ENCODE measurements at regions not wholly inside any gene's neighbourhood (a gene's known extent, or its start where the extent isn't known, plus 50 kb on each side); places are given as distances from the start of the nearest gene placed in this dataset.

- no peak overlapping the region for H3K4me3 ChIP-seq
- H3K4me1 ChIP-seq (replicated peaks), result no peaks in the 10 kb centered on the region
- intact Hi-C loops (cut with DNase I), result no loop called here
- TF ChIP-seq POLR2AphosphoS5 (IDR thresholded peaks at IDR 0.05) (no peak), POLR2A (IDR thresholded peaks at IDR 0.05) (no peak), CTCF (IDR thresholded peaks at IDR 0.05) (no peak)
- DNase-seq (ENCODE audit: low spot score), result no peak
- no peaks in the 10 kb centered on the region for H3K27me3 ChIP-seq (replicated peaks; ENCODE audit: insufficient read depth)
- H3K27ac ChIP-seq, result no peak overlapping the region
- WGBS, result 55% methylated on average over 4 of the region's 4 CpGs
- H3K9me3 ChIP-seq, result no peaks in the 10 kb centered on the region
- H3K36me3 ChIP-seq, result no peaks in the 10 kb centered on the region
These were observed 222.8 kb upstream of the CDH7 start for GRCh38 chr18:65527879-65528633.

DNA sequence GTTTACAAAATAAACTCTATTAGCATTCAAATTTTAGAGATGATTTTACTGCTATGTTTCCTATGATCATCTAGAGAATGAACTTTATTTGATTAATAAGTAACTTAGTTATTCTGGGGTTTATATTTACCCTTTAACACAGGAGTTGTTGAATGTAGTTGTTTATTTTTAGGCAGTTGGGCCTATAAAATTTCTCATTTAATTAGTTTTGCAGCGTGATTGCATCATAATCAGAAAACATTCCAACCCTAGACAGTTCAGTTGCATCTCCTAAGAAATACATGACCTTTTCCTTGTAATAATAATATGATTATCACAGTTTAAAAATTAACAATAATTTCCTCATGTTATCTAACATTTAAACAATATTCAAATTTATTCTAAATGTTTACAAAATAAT, 224.7 kb upstream of the CDH7 start:
- Histone ChIP-seq H3K9me3 (no peaks in the 10 kb centered on the region), H3K27ac (no peak overlapping the region), H3K27me3 (replicated peaks; ENCODE audit: insufficient read depth) (no peaks in the 10 kb centered on the region), H3K36me3 (no peaks in the 10 kb centered on the region), H3K4me1 (replicated peaks) (no peaks in the 10 kb centered on the region), H3K4me3 (no peak overlapping the region)
- WGBS, result 55% methylated on average over 1 of the region's 1 CpG
- intact Hi-C loops (cut with DNase I), result no loop called here
- DNase-seq (ENCODE audit: low spot score), result no peak
- TF ChIP-seq POLR2AphosphoS5 (IDR thresholded peaks at IDR 0.05) (no peak), POLR2A (IDR thresholded peaks at IDR 0.05) (no peak), CTCF (IDR thresholded peaks at IDR 0.05) (no peak)

- DNase-seq (ENCODE audit: low spot score), result no peak
- intact Hi-C loops (cut with DNase I), result no loop called here
- Histone ChIP-seq H3K36me3 (no peaks in the 10 kb centered on the region), H3K27me3 (replicated peaks; ENCODE audit: insufficient read depth) (no peaks in the 10 kb centered on the region), H3K27ac (no peak overlapping the region), H3K4me1 (replicated peaks) (no peaks in the 10 kb centered on the region), H3K4me3 (no peak overlapping the region), H3K9me3 (no peaks in the 10 kb centered on the region)
- TF ChIP-seq POLR2AphosphoS5 (IDR thresholded peaks at IDR 0.05), result no peak
- TF ChIP-seq CTCF (IDR thresholded peaks at IDR 0.05), result no peak
- TF ChIP-seq POLR2A (IDR thresholded peaks at IDR 0.05), result no peak
- WGBS, result 89% methylated on average over 3 of the region's 3 CpGs
These were observed 227.4 kb upstream of the CDH7 start for GRCh38 chr18:65523461-65523860.

- 85% methylated on average over 4 of the region's 4 CpGs for WGBS
- no peak overlapping the region for H3K27ac ChIP-seq
- H3K4me3 ChIP-seq, result no peak overlapping the region
- TF ChIP-seq CTCF (IDR thresholded peaks at IDR 0.05) (no peak), POLR2AphosphoS5 (IDR thresholded peaks at IDR 0.05) (no peak), POLR2A (IDR thresholded peaks at IDR 0.05) (no peak)
- no peaks in the 10 kb centered on the region for H3K4me1 ChIP-seq (replicated peaks)
- DNase-seq (ENCODE audit: low spot score), result no peak
- H3K36me3 ChIP-seq, result no peaks in the 10 kb centered on the region
- intact Hi-C loops (cut with DNase I), result no loop called here
- no peaks in the 10 kb centered on the region for H3K9me3 ChIP-seq
- H3K27me3 ChIP-seq (replicated peaks; ENCODE audit: insufficient read depth), result no peaks in the 10 kb centered on the region
These were observed 227.9 kb upstream of the CDH7 start for GRCh38 chr18:65522907-65523306.

- H3K27me3 ChIP-seq (replicated peaks; ENCODE audit: insufficient read depth), result no peaks in the 10 kb centered on the region
- intact Hi-C loops (cut with DNase I), result no loop called here
- H3K4me3 ChIP-seq, result no peak overlapping the region
- DNase-seq (ENCODE audit: low spot score), result no peak
- no peak overlapping the region for H3K27ac ChIP-seq
- no peaks in the 10 kb centered on the region for H3K36me3 ChIP-seq
- 90% methylated on average over 5 of the region's 5 CpGs for WGBS
- TF ChIP-seq CTCF (IDR thresholded peaks at IDR 0.05) (no peak), POLR2AphosphoS5 (IDR thresholded peaks at IDR 0.05) (no peak), POLR2A (IDR thresholded peaks at IDR 0.05) (no peak)
- no peaks in the 10 kb centered on the region for H3K4me1 ChIP-seq (replicated peaks)
- no peaks in the 10 kb centered on the region for H3K9me3 ChIP-seq
These were observed 234.6 kb upstream of the CDH7 start for GRCh38 chr18:65516209-65516608.
